ENCODE measurements at regions not wholly inside any gene's neighbourhood (a gene's known extent, or its start where the extent isn't known, plus 50 kb on each side); places are given as distances from the start of the nearest gene placed in this dataset.

DNA sequence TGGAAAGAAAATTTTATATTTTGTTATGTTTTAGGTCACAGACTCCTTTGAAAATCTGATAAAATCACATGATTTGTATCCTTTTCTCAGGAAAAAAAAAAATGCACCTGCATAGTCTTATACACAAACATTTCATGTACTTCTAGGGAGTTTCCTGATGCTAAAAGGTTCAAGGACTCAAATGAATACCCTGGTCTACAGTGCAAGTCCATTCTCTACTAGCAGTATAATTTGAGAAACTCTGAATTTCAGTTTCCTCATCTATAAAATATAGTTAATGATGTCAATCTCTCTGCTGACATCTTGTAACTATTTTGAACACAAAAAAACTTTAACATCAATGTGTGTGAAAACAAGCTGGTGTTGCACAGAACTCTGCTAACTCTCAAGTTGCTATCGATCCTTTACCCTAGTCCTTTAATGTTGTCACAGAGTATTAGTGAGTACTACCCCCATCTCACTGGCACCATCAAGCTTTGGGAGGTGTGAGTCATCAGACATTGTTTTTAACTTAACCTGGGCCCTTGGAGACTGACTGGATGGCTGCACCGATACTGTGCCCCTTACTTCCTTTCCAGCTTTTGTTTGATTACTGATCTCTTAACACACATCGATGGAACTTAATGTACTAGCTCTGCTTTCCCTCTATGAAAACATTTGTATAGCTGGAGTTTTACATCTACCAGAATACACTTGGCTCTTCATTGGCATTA, 251.9 kb upstream of the SOX5 start:
- TF ChIP-seq ZNF563 (CRISPR knock-in tag; IDR thresholded peaks at IDR 0.05) (no peak), ZNF761 (CRISPR knock-in tag; conservative IDR thresholded peaks at IDR 0.05) (no peak), KLF6 (CRISPR knock-in tag; IDR thresholded peaks at IDR 0.05) (no peak), ZNF788 (CRISPR knock-in tag; IDR thresholded peaks at IDR 0.05; ENCODE audit: borderline replicate concordance) (no peak), DNMT1 (CRISPR knock-in tag; IDR thresholded peaks at IDR 0.05) (no peak)
- TF ChIP-seq, protein P1, sequence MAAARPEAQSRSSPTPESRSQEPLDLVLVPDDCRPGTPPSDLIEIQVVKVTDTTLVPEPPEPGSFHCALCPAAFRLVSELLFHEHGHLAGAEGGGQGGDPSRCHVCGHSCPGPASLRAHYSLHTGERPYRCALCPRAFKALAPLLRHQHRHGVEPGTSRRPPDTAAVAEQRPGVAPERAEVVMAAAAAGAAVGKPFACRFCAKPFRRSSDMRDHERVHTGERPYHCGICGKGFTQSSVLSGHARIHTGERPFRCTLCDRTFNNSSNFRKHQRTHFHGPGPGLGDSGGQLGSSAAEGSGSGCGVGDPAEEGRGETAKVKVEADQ (CRISPR knock-in tag; IDR thresholded peaks at IDR 0.05; ENCODE audit: borderline replicate concordance) = no peak
- TF ChIP-seq, protein P2, sequence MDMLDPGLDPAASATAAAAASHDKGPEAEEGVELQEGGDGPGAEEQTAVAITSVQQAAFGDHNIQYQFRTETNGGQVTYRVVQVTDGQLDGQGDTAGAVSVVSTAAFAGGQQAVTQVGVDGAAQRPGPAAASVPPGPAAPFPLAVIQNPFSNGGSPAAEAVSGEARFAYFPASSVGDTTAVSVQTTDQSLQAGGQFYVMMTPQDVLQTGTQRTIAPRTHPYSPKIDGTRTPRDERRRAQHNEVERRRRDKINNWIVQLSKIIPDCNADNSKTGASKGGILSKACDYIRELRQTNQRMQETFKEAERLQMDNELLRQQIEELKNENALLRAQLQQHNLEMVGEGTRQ (IDR thresholded peaks at IDR 0.05; ENCODE audit: low read depth, low read length) = no peak
- TF ChIP-seq, protein P2 (CRISPR knock-in tag; IDR thresholded peaks at IDR 0.05; ENCODE audit: borderline replicate concordance) = no peak
- TF ChIP-seq, protein P3, sequence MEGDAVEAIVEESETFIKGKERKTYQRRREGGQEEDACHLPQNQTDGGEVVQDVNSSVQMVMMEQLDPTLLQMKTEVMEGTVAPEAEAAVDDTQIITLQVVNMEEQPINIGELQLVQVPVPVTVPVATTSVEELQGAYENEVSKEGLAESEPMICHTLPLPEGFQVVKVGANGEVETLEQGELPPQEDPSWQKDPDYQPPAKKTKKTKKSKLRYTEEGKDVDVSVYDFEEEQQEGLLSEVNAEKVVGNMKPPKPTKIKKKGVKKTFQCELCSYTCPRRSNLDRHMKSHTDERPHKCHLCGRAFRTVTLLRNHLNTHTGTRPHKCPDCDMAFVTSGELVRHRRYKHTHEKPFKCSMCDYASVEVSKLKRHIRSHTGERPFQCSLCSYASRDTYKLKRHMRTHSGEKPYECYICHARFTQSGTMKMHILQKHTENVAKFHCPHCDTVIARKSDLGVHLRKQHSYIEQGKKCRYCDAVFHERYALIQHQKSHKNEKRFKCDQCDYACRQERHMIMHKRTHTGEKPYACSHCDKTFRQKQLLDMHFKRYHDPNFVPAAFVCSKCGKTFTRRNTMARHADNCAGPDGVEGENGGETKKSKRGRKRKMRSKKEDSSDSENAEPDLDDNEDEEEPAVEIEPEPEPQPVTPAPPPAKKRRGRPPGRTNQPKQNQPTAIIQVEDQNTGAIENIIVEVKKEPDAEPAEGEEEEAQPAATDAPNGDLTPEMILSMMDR (CRISPR knock-in tag; IDR thresholded peaks at IDR 0.05) = no peak
- TF ChIP-seq, protein P4, sequence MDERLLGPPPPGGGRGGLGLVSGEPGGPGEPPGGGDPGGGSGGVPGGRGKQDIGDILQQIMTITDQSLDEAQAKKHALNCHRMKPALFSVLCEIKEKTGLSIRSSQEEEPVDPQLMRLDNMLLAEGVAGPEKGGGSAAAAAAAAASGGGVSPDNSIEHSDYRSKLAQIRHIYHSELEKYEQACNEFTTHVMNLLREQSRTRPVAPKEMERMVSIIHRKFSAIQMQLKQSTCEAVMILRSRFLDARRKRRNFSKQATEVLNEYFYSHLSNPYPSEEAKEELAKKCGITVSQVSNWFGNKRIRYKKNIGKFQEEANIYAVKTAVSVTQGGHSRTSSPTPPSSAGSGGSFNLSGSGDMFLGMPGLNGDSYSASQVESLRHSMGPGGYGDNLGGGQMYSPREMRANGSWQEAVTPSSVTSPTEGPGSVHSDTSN (CRISPR knock-in tag; IDR thresholded peaks at IDR 0.05) = no peak

Data from HepG2 (cell line).